GM12878 (cell line): ENCODE measurements at regions not wholly inside any gene's neighbourhood (a gene's known extent, or its start where the extent isn't known, plus 50 kb on each side); places are given as distances from the start of the nearest gene placed in this dataset.

ENCODE experiments used
- ATAC-seq: fragments of 200-7000 bp; cut with Tn5 transposase; 3 replicates; pipeline ENCODE4 v1.9.1; 2020; ENCODE audit warnings: mild to moderate bottlenecking, moderate library complexity
- BruUV-seq: library from RNA; stranded (reverse); fragments of 400-500 nt; replicated peaks from 2 replicates; lab custom pipeline; 2021; lab: Mats Ljungman, UMichigan
- CTCF ChIA-PET: fragments of 300-600 bp; sonication (Branson Sonifier 250); formaldehyde crosslinking; extraction: SDS; loops from one replicate; lab custom pipeline; 2021; ENCODE audit warnings: inconsistent platforms; lab: Yijun Ruan, JAX
- POLR2A ChIA-PET: fragments of 350-600 bp; formaldehyde crosslinking; extraction: SDS; loops from one replicate; lab custom pipeline; 2021; ENCODE audit warnings: inconsistent platforms; lab: Charles Lee
- RAD21 ChIA-PET: fragments of 300-600 bp; sonication (Branson Sonifier 250); formaldehyde crosslinking; loops from one replicate; lab custom pipeline; 2023; ENCODE audit warnings: antibody characterized with exemption; ENCODE audit not compliant: unreplicated experiment; lab: Charles Lee
- SMC1A ChIA-PET: fragments of 300-600 bp; sonication (Branson Sonifier 250); formaldehyde crosslinking; loops from one replicate; lab custom pipeline; 2023; ENCODE audit not compliant: unreplicated experiment, uncharacterized antibody; lab: Charles Lee
- DNase-seq: peaks from one replicate; pipeline ENCODE4 v3.0.0-alpha.2; 2011; ENCODE audit warnings: low read depth, low spot score
- FAIRE-seq: peaks from 3 replicates; lab custom pipeline; 2011; peaks lifted over from hg19 to GRCh38; lab: Jason Lieb, UNC
- H2AFZ ChIP-seq: 2 replicates; pipeline ENCODE4 v1.6.0; 2011; ENCODE audit warnings: low read depth, low read length, control low read depth; ENCODE audit not compliant: control insufficient read depth
- H3K27ac ChIP-seq: 2 replicates; pipeline ENCODE4 v1.5.1; 2011; ENCODE audit warnings: control low read depth; ENCODE audit not compliant: control insufficient read depth, insufficient read depth
- H3K27me3 ChIP-seq, 2 experiments: replicated peaks in 1 of 2; 2 replicates each; pipeline versions ENCODE4 v1.6.0 to v1.6.1; 2011; ENCODE audit warnings: low read length in 1 of 2; ENCODE audit not compliant: control insufficient read depth in 2 of 2, insufficient read depth in 2 of 2
- H3K36me3 ChIP-seq, 2 experiments: 2 replicates each; pipeline ENCODE4 v1.5.1; 2011; ENCODE audit warnings: low read length in 1 of 2; ENCODE audit not compliant: control insufficient read depth in 2 of 2, insufficient read depth in 2 of 2
- H3K4me1 ChIP-seq: 2 replicates; pipeline ENCODE4 v1.6.1; 2011; ENCODE audit warnings: mild to moderate bottlenecking, low read length, moderate library complexity, mixed read lengths; ENCODE audit not compliant: control insufficient read depth, insufficient read depth
- H3K4me2 ChIP-seq: 2 replicates; pipeline ENCODE4 v1.6.0; 2011; ENCODE audit warnings: control low read depth; ENCODE audit not compliant: control insufficient read depth, insufficient read depth
- H3K4me3 ChIP-seq: fragments of 200-600 bp; sonication (generic); 2 replicates; pipeline ENCODE4 v1.5.1; 2016
- H3K79me2 ChIP-seq: 2 replicates; pipeline ENCODE4 v1.6.0; 2011; ENCODE audit warnings: low read length; ENCODE audit not compliant: control insufficient read depth, insufficient read depth
- H3K9ac ChIP-seq: 2 replicates; pipeline ENCODE4 v1.8.0; 2011; ENCODE audit warnings: low read length, control low read depth, mixed read lengths; ENCODE audit not compliant: control insufficient read depth, insufficient read depth
- H3K9me3 ChIP-seq: replicated peaks from 3 replicates; pipeline ENCODE4 v1.5.1; 2011; ENCODE audit warnings: mild to moderate bottlenecking, low read length; ENCODE audit not compliant: control insufficient read depth, insufficient read depth
- H4K20me1 ChIP-seq: 2 replicates; pipeline ENCODE4 v1.6.0; 2011; ENCODE audit not compliant: control insufficient read depth, insufficient read depth
- ATF7 ChIP-seq: fragments of 450-650 bp; IDR thresholded peaks from 2 replicates; pipeline ENCODE4 v1.6.1; 2016; ENCODE audit warnings: low read depth, mild to moderate bottlenecking
- EED ChIP-seq: sonication (generic); IDR thresholded peaks from 2 replicates; pipeline ENCODE4 v1.6.1; 2016; ENCODE audit warnings: antibody characterized with exemption, low read depth
- EP300 ChIP-seq, 2 experiments: fragments of 150-350 bp in 1 of 2; IDR thresholded peaks; 2 replicates each; pipeline ENCODE4 v1.6.1; 2011 to 2012; ENCODE audit warnings: low read depth in 2 of 2, low read length in 2 of 2, borderline replicate concordance in 1 of 2, improper control_type of control experiment in 1 of 2, inconsistent platforms in 1 of 2; ENCODE audit not compliant: control insufficient read depth in 1 of 2
- ETV6 ChIP-seq, 2 experiments: fragments of 450-650 bp in 1 of 2; IDR thresholded peaks in 1 of 2; conservative IDR thresholded peaks in 1 of 2; 2 replicates each; pipeline ENCODE4 v1.6.1; 2014; ENCODE audit warnings: antibody characterized with exemption in 1 of 2, borderline replicate concordance in 1 of 2, low read depth in 1 of 2, mild to moderate bottlenecking in 1 of 2, moderate library complexity in 1 of 2
- MXI1 ChIP-seq: fragments of 150-350 bp; IDR thresholded peaks from 2 replicates; pipeline ENCODE4 v1.6.1; 2011; ENCODE audit warnings: low read depth, mild to moderate bottlenecking, inconsistent platforms, low read length, improper control_type of control experiment
- NFIC ChIP-seq: IDR thresholded peaks from 2 replicates; pipeline ENCODE4 v1.6.1; 2012; ENCODE audit warnings: low read depth, mild to moderate bottlenecking, inconsistent platforms, low read length, moderate library complexity
- NR2F1 ChIP-seq: fragments of 450-650 bp; conservative IDR thresholded peaks from 2 replicates; pipeline ENCODE4 v1.6.1; 2017; ENCODE audit warnings: mild to moderate bottlenecking
- PML ChIP-seq: IDR thresholded peaks from 2 replicates; pipeline ENCODE4 v1.6.1; 2012; ENCODE audit warnings: low read length, inconsistent platforms
- SP1 ChIP-seq: IDR thresholded peaks from one replicate; pipeline ENCODE4 v1.6.1; 2011; ENCODE audit warnings: low read depth, low read length
- WRNIP1 ChIP-seq: IDR thresholded peaks from 2 replicates; pipeline ENCODE4 v1.6.1; 2011; ENCODE audit warnings: low read depth, low read length, improper control_type of control experiment, borderline replicate concordance
- WGBS: methylation state at CpG from one replicate; pipeline ENCODE4 v1.1.6; 2016; ENCODE audit warnings: low lambda C conversion rate; ENCODE audit not compliant: insufficient replicate concordance, insufficient coverage; ENCODE audit errors: missing lambda C conversion rate; 5-methylcytosine and 5-hydroxymethylcytosine counted together
- in situ Hi-C: fragments of 300-500 bp; cut with MboI; formaldehyde crosslinking; loops from 9 replicates; pipeline ENCODE4 v1.14.3; 2018; ENCODE audit warnings: mixed read lengths
- intact Hi-C: fragments of 100-400 bp; cut with micrococcal nuclease; formaldehyde crosslinking; loops from one replicate; pipeline ENCODE4 v1.14.2; 2022; ENCODE audit not compliant: unreplicated experiment
- TF ChIP-seq, protein P1 (sequence below): fragments of 450-650 bp; IDR thresholded peaks from 2 replicates; pipeline ENCODE4 v1.6.1; 2017; ENCODE audit warnings: mild to moderate bottlenecking
- TF ChIP-seq, protein P2 (sequence below), 3 experiments: IDR thresholded peaks in 2 of 3; conservative IDR thresholded peaks in 1 of 3; 2 replicates each; pipeline ENCODE4 v1.5.1; 2011; ENCODE audit warnings: low read depth in 3 of 3, low read length in 3 of 3, mild to moderate bottlenecking in 3 of 3, control low read depth in 2 of 3, moderate library complexity in 2 of 3, inconsistent platforms in 1 of 3, mixed read lengths in 1 of 3; ENCODE audit not compliant: control insufficient read depth in 2 of 3, insufficient read depth in 1 of 3; ENCODE audit errors: extremely low read depth in 1 of 3
- TF ChIP-seq, protein P3 (sequence below): fragments of 450-650 bp; IDR thresholded peaks from 2 replicates; pipeline ENCODE4 v1.6.1; 2018; ENCODE audit warnings: borderline replicate concordance, mild to moderate bottlenecking; ENCODE audit not compliant: partially characterized antibody
- TF ChIP-seq, protein P4 (sequence below): IDR thresholded peaks from 2 replicates; pipeline ENCODE4 v1.6.1; 2012; ENCODE audit warnings: low read depth, low read length, improper control_type of control experiment

DNA sequence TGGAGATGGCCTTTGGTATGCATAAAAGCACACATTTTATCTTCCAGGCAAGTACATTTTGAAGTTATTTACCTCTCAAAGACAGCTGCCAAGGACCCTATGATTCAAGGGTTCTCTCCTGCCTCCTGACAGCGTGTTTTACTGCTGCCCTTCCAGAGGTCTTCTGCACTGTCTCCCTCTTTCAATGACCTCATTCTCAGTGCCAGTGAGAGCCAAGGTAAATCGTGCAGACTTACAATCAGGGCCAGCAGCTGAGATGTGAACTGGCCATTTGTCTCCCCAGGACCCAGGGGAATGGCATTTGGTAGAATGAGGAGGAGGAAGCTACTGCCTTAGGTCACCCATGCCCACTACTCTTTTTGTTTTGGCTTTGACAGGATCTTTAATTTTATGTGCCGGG lies 84.2 kb upstream of the FGGY start:
- ATAC-seq (no peak), FAIRE-seq (no peak)
- CTCF ChIA-PET = no interaction called here

More for the DNA sequence above, 84.2 kb upstream of the FGGY start:
- no peak overlapping the region for H3K4me2 ChIP-seq
- H3K27ac ChIP-seq = no peak overlapping the region
- H3K9ac ChIP-seq = no peak overlapping the region
- BruUV-seq = no TSS peak
- H3K79me2 ChIP-seq = no peaks in the 10 kb centered on the region
- intact Hi-C loops = no loop called here
- no peaks in the 10 kb centered on the region; the same call in 2 of the 3 replicates for H3K9me3 ChIP-seq
- H3K4me1 ChIP-seq = no peaks in the 10 kb centered on the region
- TF ChIP-seq PML (no peak), EP300 (IDR thresholded peaks at IDR 0.05; ENCODE audit: borderline replicate concordance in 1 of 2, control insufficient read depth in 1 of 2, low read depth in 2 of 2, low read length in 2 of 2) (no peak), MXI1 (no peak), ETV6 (conservative IDR thresholded peaks at IDR 0.05 in 1 of 2, IDR thresholded peaks at IDR 0.05 in 1 of 2; ENCODE audit: borderline replicate concordance in 1 of 2, low read depth in 1 of 2) (no peak), NFIC (no peak), WRNIP1 (no peak), SP1 (no peak), EED (no peak), ATF7 (no peak), NR2F1 (no peak)
- TF ChIP-seq, protein P1, sequence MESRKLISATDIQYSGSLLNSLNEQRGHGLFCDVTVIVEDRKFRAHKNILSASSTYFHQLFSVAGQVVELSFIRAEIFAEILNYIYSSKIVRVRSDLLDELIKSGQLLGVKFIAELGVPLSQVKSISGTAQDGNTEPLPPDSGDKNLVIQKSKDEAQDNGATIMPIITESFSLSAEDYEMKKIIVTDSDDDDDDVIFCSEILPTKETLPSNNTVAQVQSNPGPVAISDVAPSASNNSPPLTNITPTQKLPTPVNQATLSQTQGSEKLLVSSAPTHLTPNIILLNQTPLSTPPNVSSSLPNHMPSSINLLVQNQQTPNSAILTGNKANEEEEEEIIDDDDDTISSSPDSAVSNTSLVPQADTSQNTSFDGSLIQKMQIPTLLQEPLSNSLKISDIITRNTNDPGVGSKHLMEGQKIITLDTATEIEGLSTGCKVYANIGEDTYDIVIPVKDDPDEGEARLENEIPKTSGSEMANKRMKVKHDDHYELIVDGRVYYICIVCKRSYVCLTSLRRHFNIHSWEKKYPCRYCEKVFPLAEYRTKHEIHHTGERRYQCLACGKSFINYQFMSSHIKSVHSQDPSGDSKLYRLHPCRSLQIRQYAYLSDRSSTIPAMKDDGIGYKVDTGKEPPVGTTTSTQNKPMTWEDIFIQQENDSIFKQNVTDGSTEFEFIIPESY = no peak
- TF ChIP-seq, protein P2, sequence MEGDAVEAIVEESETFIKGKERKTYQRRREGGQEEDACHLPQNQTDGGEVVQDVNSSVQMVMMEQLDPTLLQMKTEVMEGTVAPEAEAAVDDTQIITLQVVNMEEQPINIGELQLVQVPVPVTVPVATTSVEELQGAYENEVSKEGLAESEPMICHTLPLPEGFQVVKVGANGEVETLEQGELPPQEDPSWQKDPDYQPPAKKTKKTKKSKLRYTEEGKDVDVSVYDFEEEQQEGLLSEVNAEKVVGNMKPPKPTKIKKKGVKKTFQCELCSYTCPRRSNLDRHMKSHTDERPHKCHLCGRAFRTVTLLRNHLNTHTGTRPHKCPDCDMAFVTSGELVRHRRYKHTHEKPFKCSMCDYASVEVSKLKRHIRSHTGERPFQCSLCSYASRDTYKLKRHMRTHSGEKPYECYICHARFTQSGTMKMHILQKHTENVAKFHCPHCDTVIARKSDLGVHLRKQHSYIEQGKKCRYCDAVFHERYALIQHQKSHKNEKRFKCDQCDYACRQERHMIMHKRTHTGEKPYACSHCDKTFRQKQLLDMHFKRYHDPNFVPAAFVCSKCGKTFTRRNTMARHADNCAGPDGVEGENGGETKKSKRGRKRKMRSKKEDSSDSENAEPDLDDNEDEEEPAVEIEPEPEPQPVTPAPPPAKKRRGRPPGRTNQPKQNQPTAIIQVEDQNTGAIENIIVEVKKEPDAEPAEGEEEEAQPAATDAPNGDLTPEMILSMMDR (IDR thresholded peaks at IDR 0.05 in 2 of 3, conservative IDR thresholded peaks at IDR 0.05 in 1 of 3; ENCODE audit: control insufficient read depth in 2 of 3, extremely low read depth in 1 of 3, insufficient read depth in 1 of 3, low read depth in 3 of 3, low read length in 3 of 3) = no peak
- TF ChIP-seq, protein P3, sequence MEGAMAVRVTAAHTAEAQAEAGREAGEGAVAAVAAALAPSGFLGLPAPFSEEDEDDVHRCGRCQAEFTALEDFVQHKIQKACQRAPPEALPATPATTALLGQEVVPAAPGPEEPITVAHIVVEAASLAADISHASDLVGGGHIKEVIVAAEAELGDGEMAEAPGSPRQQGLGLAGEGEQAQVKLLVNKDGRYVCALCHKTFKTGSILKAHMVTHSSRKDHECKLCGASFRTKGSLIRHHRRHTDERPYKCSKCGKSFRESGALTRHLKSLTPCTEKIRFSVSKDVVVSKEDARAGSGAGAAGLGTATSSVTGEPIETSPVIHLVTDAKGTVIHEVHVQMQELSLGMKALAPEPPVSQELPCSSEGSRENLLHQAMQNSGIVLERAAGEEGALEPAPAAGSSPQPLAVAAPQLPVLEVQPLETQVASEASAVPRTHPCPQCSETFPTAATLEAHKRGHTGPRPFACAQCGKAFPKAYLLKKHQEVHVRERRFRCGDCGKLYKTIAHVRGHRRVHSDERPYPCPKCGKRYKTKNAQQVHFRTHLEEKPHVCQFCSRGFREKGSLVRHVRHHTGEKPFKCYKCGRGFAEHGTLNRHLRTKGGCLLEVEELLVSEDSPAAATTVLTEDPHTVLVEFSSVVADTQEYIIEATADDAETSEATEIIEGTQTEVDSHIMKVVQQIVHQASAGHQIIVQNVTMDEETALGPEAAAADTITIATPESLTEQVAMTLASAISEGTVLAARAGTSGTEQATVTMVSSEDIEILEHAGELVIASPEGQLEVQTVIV = no peak
- TF ChIP-seq, protein P4, sequence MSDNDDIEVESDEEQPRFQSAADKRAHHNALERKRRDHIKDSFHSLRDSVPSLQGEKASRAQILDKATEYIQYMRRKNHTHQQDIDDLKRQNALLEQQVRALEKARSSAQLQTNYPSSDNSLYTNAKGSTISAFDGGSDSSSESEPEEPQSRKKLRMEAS = no peak
- TF ChIP-seq, all 136 proteins: peak for 0
- no peaks in the 10 kb centered on the region for H3K36me3 ChIP-seq
- POLR2A ChIA-PET = interaction anchor here (0.7 kb wide), 1 partner anchor 19 kb away, joined by 3 read pairs; no protein-coding TSS in a partner anchor
- 20% methylated on average over 3 of the region's 3 CpGs for WGBS
- H2AFZ ChIP-seq = no peak overlapping the region
- DNase-seq = no peak
- RAD21 ChIA-PET = no interaction called here
- H3K4me3 ChIP-seq = no peak overlapping the region
- no peaks in the 10 kb centered on the region for H3K27me3 ChIP-seq
- SMC1A ChIA-PET = interaction anchor here (0.6 to 1.5 kb wide), 4 partner anchors 12 to 407 kb away, joined by 3 to 5 read pairs (median 4); no protein-coding TSS in a partner anchor
- in situ Hi-C loops = no loop called here
- no peaks in the 10 kb centered on the region for H4K20me1 ChIP-seq
